Mammary epithelial cell (primary cell): ENCODE measurements at regions not wholly inside any gene's neighbourhood (a gene's known extent, or its start where the extent isn't known, plus 50 kb on each side); places are given as distances from the start of the nearest gene placed in this dataset.

ENCODE experiments used
- EZH2 ChIP-seq: IDR thresholded peaks from 2 replicates; pipeline ENCODE4 v1.6.1; 2012; ENCODE audit warnings: low read length, inconsistent platforms, borderline replicate concordance
- TF ChIP-seq, protein P1 (sequence below), 2 donors: IDR thresholded peaks in 1 of 2; conservative IDR thresholded peaks in 1 of 2; 2 replicates each; pipeline ENCODE4 v1.5.1; 2011 to 2012; ENCODE audit warnings: inconsistent platforms in 2 of 2, low read length in 2 of 2, mild to moderate bottlenecking in 2 of 2, control low read depth in 1 of 2, low read depth in 1 of 2; ENCODE audit not compliant: insufficient read depth in 1 of 2; ENCODE audit errors: extremely low read depth in 1 of 2

DNA sequence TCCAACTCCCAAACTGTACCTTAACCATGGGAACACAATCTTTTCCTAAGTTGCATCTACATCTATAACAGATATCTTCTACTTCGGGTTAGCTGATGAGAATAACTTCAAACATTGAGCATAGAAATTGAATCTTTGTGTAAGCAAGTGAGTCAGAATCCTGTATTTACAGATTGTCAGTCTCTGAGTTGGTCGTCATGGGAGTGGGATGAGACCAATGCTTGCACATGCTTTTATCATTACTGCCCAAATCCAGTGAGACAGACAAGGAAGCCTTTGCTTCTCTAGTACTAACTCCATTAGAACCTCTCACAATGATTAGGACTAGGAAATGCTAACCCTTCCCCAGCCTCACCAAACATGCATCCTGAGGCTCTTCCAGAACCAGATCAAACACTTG is 587.1 kb upstream of the ZNF717 start:
- TF ChIP-seq, protein P1, sequence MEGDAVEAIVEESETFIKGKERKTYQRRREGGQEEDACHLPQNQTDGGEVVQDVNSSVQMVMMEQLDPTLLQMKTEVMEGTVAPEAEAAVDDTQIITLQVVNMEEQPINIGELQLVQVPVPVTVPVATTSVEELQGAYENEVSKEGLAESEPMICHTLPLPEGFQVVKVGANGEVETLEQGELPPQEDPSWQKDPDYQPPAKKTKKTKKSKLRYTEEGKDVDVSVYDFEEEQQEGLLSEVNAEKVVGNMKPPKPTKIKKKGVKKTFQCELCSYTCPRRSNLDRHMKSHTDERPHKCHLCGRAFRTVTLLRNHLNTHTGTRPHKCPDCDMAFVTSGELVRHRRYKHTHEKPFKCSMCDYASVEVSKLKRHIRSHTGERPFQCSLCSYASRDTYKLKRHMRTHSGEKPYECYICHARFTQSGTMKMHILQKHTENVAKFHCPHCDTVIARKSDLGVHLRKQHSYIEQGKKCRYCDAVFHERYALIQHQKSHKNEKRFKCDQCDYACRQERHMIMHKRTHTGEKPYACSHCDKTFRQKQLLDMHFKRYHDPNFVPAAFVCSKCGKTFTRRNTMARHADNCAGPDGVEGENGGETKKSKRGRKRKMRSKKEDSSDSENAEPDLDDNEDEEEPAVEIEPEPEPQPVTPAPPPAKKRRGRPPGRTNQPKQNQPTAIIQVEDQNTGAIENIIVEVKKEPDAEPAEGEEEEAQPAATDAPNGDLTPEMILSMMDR (conservative IDR thresholded peaks at IDR 0.05 in 1 of 2, IDR thresholded peaks at IDR 0.05 in 1 of 2; ENCODE audit: extremely low read depth in 1 of 2, insufficient read depth in 1 of 2, low read depth in 1 of 2, low read length in 2 of 2): no peak
- TF ChIP-seq EZH2: no peak
